ENCODE measurements at regions not wholly inside any gene's neighbourhood (a gene's known extent, or its start where the extent isn't known, plus 50 kb on each side); places are given as distances from the start of the nearest gene placed in this dataset.

DNA sequence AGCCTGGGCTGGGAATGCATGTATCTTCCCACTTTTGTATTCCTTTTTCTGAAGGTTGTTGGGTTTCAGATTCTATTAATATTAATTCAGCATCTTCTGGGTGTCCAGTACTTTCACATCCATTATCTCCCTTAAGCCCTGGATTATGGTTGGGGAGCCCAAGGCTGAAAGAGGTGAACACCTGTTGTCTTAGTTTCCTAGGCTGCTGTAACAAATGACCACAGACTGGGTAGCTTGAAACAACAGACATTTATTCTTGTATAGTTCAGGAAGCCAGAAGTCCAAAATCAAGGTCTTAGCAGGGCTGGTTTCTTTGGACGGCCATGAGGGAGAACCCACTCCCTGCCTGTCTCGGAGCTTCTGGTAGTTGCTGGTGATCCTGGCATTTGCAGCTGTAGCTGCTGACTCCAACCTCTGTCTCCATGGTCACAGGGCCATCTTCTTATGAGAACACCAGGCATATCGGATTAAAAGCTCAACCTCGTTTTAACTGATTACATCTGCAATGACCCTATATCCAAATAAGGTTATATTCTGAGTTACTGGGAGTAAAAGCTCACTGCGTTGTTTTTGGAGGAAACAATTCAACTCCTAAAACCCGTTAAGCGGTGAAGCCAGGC lies 68.2 kb upstream of the CLMN start:
- ATAC-seq = no peak
- no peak for DNase-seq (ENCODE audit: low spot score)

DNA sequence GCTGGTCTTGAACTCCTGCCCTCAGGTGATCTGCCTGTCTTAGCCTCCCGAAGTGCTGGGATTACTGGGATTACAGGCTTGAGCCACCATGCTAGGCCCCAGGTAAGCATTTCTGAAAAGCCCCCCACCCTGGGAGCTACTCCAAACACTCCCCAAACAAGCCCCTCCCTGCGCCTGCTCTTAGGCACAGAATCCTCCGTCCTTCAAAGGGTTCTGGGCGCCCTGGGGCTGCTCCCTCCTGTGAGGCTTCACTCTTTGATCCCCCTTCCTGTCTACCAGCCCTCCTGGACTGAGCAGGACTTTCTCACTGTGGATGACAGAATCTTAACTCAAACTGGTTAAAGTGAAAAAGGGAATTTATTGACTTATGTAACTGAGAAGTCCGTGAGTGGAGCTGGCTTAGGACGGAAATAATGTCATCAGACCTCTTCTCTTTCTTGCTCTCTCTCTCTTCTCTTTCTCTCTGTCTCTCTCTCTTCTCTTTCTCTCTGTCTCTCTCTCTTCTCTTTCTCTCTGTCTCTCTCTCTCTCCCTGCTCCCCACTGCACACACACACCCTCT lies 66.9 kb upstream of the CLMN start:
- ATAC-seq = no peak
- DNase-seq (ENCODE audit: low spot score) = no peak

DNA sequence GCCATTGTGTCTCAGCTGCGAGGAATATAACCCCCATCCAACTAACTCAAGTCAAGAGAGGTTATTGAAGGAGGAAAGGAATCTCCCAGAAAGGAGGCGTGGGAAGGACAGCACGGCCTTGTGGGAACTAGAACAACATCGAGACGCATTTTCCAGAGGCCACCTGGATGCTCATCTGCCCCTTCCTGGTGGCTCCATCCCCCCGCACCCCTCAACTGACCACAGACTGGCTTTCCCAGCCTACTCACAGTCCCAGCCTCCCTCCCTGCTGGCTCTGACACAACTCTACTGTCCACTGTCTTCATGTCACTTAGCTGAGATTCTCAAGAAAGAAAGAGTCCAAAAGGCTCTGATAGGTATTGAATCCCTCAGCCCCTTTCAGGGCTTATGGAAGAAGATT lies 66.0 kb upstream of the CLMN start:
- no peak for ATAC-seq
- DNase-seq (ENCODE audit: low spot score) = no peak

DNA sequence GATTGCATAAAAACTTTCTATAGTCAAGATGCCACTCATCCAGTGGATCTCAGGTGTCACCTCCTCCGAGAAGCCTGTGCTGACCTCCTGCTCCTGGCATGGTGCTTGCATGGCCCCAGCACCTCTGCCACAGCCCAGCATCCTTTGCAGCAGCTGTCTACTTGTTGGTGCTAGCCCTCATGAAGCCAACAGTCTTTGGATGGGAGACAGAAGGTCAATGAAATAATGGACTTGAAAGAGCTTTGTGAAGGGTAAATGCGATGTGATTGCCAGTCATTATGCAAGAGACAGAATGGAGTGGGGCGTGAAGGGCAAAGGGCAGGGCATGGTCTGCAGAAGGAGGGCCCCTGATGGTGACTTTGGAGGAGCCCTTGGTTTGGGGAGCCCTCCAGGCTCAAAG lies 63.0 kb upstream of the CLMN start:
- DNase-seq (ENCODE audit: low spot score) (peak; percentile 48), ATAC-seq (peak; percentile 72)

DNA sequence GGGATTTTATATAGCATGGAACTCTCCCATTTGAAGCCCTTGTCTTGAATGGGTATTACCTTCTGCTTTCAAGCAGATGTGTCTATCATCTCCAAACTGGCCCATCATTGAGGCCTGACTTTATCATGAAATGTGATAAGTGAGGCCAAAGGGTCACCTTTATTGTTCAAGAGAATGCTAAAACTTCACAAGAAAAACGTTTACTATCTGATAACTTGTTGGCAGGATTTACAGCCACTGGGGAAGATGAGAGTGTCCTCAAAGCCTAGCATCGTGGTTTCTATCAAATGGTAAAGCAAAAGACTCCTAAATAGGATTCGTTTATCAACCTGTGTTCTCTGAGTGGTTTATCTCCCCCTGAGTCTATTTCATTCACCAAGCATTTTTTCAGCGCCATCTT lies 62.0 kb upstream of the CLMN start:
- ATAC-seq (no peak), DNase-seq (ENCODE audit: low spot score) (no peak)

DNA sequence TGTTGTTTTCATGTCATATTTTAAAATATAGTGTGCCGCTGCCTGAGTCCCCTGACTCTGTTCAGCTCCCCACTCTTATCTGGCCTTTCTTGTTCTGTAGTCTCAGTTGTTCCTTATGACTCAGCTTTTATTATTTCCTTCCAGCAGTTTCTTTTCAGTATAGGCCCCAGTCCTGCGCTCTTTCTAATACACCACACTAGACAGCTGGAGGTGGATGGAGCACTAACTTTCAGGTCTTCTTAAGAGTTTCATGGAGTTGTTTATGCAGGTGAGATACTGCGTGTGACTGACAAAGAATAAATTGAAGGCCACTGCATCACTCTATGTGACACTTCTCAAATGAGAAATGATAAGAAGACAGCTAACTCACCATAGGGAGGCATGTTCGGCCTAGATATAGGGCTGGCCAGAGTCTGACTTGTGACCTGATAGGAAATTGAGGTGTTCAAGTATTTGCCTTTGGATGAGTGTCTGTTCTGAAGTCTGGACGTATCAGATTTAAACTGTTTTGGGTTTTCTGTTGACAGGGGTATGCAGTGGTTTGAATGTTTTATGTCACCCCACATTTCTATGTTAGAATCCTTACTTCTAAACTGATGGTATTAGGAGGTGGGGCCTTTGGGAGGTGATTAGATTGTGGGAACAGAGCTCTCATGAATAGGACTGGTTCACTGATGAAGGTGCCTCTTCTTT lies 60.8 kb upstream of the CLMN start:
- no peak for ATAC-seq

DNA sequence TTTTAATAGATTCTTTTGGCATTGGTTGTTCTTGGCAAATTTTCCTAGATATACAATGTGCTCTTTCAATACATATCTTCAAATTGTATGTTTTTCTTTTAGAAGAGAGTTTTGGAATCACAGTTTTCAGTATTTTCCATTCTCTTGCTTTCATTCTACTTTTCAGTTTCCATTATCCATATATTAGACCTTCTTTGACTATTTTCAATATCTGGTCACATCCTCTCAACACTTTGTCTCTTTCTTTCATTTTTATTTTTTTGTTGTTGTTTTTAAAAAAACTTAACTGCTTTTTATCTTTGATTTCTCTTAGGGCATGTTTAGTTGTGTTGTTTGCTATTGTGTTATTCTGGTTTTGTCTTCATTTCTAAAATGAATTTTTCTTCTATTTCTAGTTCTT lies 59.9 kb upstream of the CLMN start:
- ATAC-seq = no peak
- no peak for DNase-seq (ENCODE audit: low spot score)

More for the DNA sequence above, 60.8 kb upstream of the CLMN start:
- no peak for DNase-seq (ENCODE audit: low spot score)

DNA sequence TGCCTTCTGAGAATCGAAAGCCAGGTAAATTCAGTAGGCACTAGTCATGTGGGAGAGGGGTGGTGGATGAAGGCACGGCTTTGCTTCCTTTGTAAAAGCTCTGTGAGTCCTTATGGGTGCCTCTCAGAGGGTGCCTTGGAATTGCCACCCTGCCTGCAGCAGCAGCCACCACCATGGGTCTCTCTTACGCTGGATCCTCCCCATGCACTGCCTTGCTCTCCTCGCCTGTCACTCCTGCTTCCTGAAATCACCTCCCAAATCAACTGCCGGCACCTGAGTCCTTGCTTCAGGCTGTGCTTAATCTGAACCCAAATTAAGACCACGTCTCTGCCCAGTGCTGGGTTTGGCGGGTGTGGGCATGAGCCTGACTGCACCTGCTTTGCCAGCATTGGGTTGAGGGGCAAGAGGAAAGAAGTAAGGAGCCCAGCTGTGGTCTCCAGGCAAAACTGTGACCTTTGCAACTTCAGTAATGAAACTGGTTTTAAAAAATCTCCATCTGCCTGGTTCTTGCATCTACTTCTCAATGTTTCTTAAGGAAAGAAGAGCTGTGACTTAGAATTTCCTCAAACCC lies 55.9 kb upstream of the CLMN start:
- ATAC-seq (no peak), DNase-seq (ENCODE audit: low spot score) (no peak)

DNA sequence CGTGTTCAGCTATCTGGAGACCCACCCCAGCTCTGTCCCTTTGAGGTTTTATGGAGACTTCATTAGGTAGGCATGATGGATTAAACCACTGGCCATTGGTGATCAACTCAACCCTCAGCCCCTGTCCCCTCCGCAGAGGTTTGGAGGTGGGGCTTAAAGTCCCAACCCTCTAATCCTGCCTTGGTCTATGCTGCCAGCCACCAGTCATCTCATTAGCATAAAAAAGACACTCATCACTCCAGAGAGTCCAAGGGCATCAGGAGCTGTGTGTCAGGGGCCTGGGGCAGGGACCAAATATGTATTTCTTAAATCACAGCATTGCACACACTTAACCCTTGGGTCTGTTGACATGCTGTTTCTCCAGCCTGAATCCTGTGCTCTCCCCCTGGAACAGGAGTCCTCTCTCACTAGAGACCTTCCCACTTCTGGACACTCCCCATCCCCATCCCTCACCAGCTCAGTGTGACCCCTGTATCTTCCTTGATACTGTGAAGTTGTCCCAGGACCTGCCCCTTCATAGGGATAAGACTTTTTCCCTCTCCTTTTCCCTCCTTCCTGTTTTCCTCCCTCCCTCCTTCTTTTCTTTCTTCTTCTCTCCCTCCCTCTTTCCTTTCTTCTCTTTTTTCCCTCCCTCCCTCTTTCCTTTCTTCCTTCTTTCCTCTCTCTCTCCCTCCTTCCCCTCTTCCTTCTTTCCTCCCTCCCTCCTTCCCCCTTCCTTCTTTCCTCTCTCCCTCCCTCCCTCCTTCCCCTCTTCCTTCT lies 54.7 kb upstream of the CLMN start:
- ATAC-seq (no peak), DNase-seq (ENCODE audit: low spot score) (no peak)

DNA sequence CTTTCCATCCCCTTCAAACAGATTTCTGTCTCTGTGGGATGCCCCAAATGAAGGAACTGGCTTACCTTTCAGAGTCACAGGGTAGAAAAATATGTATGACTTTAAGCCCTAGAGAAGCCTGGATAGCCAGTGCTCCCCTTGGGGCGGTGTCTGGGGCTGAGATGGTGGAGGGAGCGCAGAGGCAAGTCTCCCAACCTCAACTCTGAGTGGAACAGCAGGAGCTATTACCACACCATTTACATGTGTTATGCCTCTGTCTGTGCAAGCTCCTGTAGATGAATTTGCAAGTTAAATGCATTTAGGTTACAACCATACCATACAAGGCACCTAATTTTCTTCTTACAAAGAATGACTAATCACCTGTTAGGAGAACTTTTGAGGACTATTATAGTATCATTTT lies 50.4 kb upstream of the CLMN start:
- DNase-seq (ENCODE audit: low spot score) = peak; percentile 1
- no peak for ATAC-seq
